ENCODE measurements at regions not wholly inside any gene's neighbourhood (a gene's known extent, or its start where the extent isn't known, plus 50 kb on each side); places are given as distances from the start of the nearest gene placed in this dataset.
"Not testable (repeated sequence)": the region's sequence is repeated elsewhere in the genome, so short reads cannot be mapped to it uniquely, and the experiment has no call there.

- not testable (repeated sequence) for H3K27me3 Mint-ChIP-seq, H3K4me3 Mint-ChIP-seq
Observed at GRCh38 chr2:89855752-89856151, 1164.3 kb downstream of the RPIA start.

GRCh38 chr2:89856305-89856704 lies 1164.8 kb downstream of the RPIA start:
- not testable (repeated sequence) for H3K4me3 Mint-ChIP-seq; H3K27me3 Mint-ChIP-seq; H3K36me3 Mint-ChIP-seq (ENCODE audit: low read depth); H3K4me1 Mint-ChIP-seq (ENCODE audit: low read depth); H3K9me3 Mint-ChIP-seq; H3K27ac Mint-ChIP-seq

More at GRCh38 chr2:89855752-89856151, 1164.3 kb downstream of the RPIA start:
- H3K27ac Mint-ChIP-seq; H3K9me3 Mint-ChIP-seq; H3K36me3 Mint-ChIP-seq (ENCODE audit: low read depth); H3K4me1 Mint-ChIP-seq (ENCODE audit: low read depth): not testable (repeated sequence)

- H3K4me1 Mint-ChIP-seq (ENCODE audit: low read depth); H3K9me3 Mint-ChIP-seq; H3K36me3 Mint-ChIP-seq (ENCODE audit: low read depth); H3K27ac Mint-ChIP-seq; H3K27me3 Mint-ChIP-seq; H3K4me3 Mint-ChIP-seq: not testable (repeated sequence)
Observed at GRCh38 chr2:89862164-89862563, 1170.7 kb downstream of the RPIA start.

- not testable (repeated sequence) for H3K4me3 Mint-ChIP-seq; H3K4me1 Mint-ChIP-seq (ENCODE audit: low read depth); H3K9me3 Mint-ChIP-seq; H3K36me3 Mint-ChIP-seq (ENCODE audit: low read depth); H3K27ac Mint-ChIP-seq; H3K27me3 Mint-ChIP-seq
Observed at GRCh38 chr2:89863209-89863608, 1171.7 kb downstream of the RPIA start.

GRCh38 chr2:89874810-89875595 lies 1183.5 kb downstream of the RPIA start:
- H3K4me1 Mint-ChIP-seq (ENCODE audit: low read depth); H3K36me3 Mint-ChIP-seq (ENCODE audit: low read depth); H3K9me3 Mint-ChIP-seq; H3K27ac Mint-ChIP-seq; H3K27me3 Mint-ChIP-seq; H3K4me3 Mint-ChIP-seq: not testable (repeated sequence)

- H3K27me3 Mint-ChIP-seq; H3K9me3 Mint-ChIP-seq; H3K36me3 Mint-ChIP-seq (ENCODE audit: low read depth); H3K4me1 Mint-ChIP-seq (ENCODE audit: low read depth); H3K4me3 Mint-ChIP-seq; H3K27ac Mint-ChIP-seq: not testable (repeated sequence)
Observed at GRCh38 chr2:89876445-89876844, 1185.0 kb downstream of the RPIA start.

GRCh38 chr2:89876878-89877277 lies 1185.4 kb downstream of the RPIA start:
- H3K27me3 Mint-ChIP-seq; H3K4me1 Mint-ChIP-seq (ENCODE audit: low read depth); H3K27ac Mint-ChIP-seq; H3K36me3 Mint-ChIP-seq (ENCODE audit: low read depth); H3K9me3 Mint-ChIP-seq; H3K4me3 Mint-ChIP-seq: not testable (repeated sequence)

GRCh38 chr2:89882880-89883279 lies 1191.4 kb downstream of the RPIA start:
- not testable (repeated sequence) for H3K9me3 Mint-ChIP-seq; H3K27me3 Mint-ChIP-seq; H3K4me1 Mint-ChIP-seq (ENCODE audit: low read depth); H3K36me3 Mint-ChIP-seq (ENCODE audit: low read depth); H3K27ac Mint-ChIP-seq; H3K4me3 Mint-ChIP-seq

- H3K36me3 Mint-ChIP-seq (ENCODE audit: low read depth); H3K4me3 Mint-ChIP-seq; H3K27me3 Mint-ChIP-seq; H3K4me1 Mint-ChIP-seq (ENCODE audit: low read depth); H3K27ac Mint-ChIP-seq; H3K9me3 Mint-ChIP-seq: not testable (repeated sequence)
Observed at GRCh38 chr2:89883624-89884023, 1192.2 kb downstream of the RPIA start.

- H3K36me3 Mint-ChIP-seq (ENCODE audit: low read depth); H3K27ac Mint-ChIP-seq; H3K4me3 Mint-ChIP-seq; H3K9me3 Mint-ChIP-seq; H3K27me3 Mint-ChIP-seq; H3K4me1 Mint-ChIP-seq (ENCODE audit: low read depth): not testable (repeated sequence)
Observed at GRCh38 chr2:89885071-89885470, 1193.6 kb downstream of the RPIA start.

GRCh38 chr2:89888693-89889092 lies 1197.2 kb downstream of the RPIA start:
- not testable (repeated sequence) for H3K36me3 Mint-ChIP-seq (ENCODE audit: low read depth); H3K27me3 Mint-ChIP-seq; H3K9me3 Mint-ChIP-seq; H3K4me3 Mint-ChIP-seq; H3K4me1 Mint-ChIP-seq (ENCODE audit: low read depth); H3K27ac Mint-ChIP-seq

GRCh38 chr2:89890185-89890773 lies 1198.8 kb downstream of the RPIA start:
- not testable (repeated sequence) for H3K27me3 Mint-ChIP-seq; H3K36me3 Mint-ChIP-seq (ENCODE audit: low read depth); H3K4me1 Mint-ChIP-seq (ENCODE audit: low read depth); H3K27ac Mint-ChIP-seq; H3K9me3 Mint-ChIP-seq; H3K4me3 Mint-ChIP-seq

- not testable (repeated sequence) for H3K36me3 Mint-ChIP-seq (ENCODE audit: low read depth); H3K27me3 Mint-ChIP-seq; H3K9me3 Mint-ChIP-seq; H3K4me1 Mint-ChIP-seq (ENCODE audit: low read depth); H3K27ac Mint-ChIP-seq; H3K4me3 Mint-ChIP-seq
Observed at GRCh38 chr2:89894988-89895387, 1203.5 kb downstream of the RPIA start.

GRCh38 chr2:89895629-89896028 lies 1204.2 kb downstream of the RPIA start:
- not testable (repeated sequence) for H3K4me1 Mint-ChIP-seq (ENCODE audit: low read depth); H3K27me3 Mint-ChIP-seq; H3K36me3 Mint-ChIP-seq (ENCODE audit: low read depth); H3K27ac Mint-ChIP-seq; H3K4me3 Mint-ChIP-seq; H3K9me3 Mint-ChIP-seq

- not testable (repeated sequence) for H3K36me3 Mint-ChIP-seq (ENCODE audit: low read depth); H3K4me3 Mint-ChIP-seq; H3K9me3 Mint-ChIP-seq; H3K27ac Mint-ChIP-seq; H3K4me1 Mint-ChIP-seq (ENCODE audit: low read depth); H3K27me3 Mint-ChIP-seq
Observed at GRCh38 chr2:89927018-89927417, 1235.5 kb downstream of the RPIA start.

- H3K27me3 Mint-ChIP-seq; H3K9me3 Mint-ChIP-seq; H3K4me1 Mint-ChIP-seq (ENCODE audit: low read depth); H3K27ac Mint-ChIP-seq; H3K36me3 Mint-ChIP-seq (ENCODE audit: low read depth); H3K4me3 Mint-ChIP-seq: not testable (repeated sequence)
Observed at GRCh38 chr2:89935436-89935835, 1244.0 kb downstream of the RPIA start.
